ENCODE measurements at regions not wholly inside any gene's neighbourhood (a gene's known extent, or its start where the extent isn't known, plus 50 kb on each side); places are given as distances from the start of the nearest gene placed in this dataset.

DNA sequence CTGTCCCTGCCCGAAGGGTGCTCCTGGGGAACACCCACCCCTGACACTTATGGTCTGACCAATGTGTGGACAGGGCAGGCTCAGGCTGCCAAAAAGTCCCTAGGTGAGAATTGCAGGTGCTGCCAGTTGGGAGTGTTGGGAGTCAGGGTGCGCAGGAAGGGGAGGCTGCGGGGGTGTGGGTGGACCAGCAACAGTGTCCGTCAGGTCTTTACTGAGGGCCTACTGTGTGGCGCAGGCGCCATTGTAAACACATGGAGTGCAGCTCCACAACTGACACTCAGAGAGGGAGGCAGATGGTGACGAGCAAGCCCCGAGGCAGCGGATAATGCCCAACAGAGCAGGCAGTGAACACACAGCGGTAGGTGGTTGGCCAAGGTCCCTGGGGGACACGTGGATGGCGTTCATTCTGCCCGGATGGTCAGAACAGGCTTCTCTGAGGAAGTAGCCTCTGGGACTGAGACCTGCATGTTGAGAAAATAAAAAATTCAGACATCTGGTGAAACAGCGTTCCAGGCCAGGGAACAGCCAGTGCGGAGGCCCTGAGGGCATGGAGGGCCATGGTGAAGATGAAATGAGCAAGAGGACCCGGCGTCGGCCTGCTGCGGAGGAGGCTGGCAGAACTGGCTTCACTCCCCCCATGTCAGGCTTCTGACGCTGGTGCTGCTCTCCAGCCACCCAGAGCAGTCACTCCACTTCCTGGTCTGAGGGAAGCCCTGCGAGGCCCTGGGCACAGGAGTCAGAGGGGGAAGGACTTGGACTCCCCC, 136.2 kb upstream of the ZBTB40 start:
- no peak for DNase-seq (ENCODE audit: low read depth, low spot score)

DNA sequence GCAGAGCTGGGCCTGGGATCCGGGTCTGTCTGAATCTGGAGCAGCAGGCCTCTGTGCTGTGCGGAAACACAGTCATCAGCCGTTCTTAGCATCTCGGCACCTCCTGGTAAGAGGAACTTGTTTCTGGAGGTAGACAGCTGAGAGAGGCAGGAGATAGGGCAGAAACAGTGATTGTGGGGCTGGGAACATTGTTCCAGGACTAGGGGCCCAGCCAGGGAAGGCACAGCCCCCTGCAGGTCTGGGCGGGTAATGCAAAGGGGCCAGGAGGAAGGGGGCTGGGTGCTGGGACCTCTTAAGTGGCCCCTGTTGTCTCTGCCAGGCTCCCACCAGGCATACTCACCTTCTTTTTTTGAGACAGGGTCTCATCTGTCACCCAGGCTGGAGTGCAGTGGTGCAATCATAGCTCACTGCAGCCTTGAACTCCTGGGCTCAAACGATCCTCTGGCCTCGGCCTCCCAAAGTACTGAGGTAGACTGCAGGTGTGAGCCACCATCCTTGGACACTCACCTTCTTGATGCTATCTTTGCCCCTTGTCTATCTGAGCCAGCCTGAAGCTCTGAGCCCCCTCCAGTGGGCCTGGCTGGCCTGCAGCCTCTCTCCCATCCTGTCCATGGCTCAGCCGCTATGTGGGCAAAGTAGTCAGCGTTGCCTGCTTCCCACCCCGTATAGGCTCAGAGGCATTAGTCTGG, 134.3 kb upstream of the ZBTB40 start:
- no peak for DNase-seq (ENCODE audit: low read depth, low spot score)

DNA sequence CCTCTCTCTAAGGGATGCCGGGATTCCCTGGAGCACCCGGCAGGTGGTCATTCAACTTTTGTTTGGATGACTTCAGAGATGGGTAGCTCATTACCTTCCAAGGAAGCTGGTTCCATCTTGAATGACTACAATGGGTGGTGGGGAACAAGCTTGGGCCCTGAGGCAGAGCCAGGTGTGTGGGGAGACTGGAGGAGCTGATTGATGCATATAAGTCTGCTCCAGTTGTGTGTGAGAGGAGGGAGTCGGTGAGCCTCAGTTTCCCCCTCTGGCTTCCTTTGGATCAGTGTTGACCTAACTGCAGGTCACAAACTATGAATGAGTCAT, 133.8 kb upstream of the ZBTB40 start:
- DNase-seq (ENCODE audit: low read depth, low spot score): no peak

DNA sequence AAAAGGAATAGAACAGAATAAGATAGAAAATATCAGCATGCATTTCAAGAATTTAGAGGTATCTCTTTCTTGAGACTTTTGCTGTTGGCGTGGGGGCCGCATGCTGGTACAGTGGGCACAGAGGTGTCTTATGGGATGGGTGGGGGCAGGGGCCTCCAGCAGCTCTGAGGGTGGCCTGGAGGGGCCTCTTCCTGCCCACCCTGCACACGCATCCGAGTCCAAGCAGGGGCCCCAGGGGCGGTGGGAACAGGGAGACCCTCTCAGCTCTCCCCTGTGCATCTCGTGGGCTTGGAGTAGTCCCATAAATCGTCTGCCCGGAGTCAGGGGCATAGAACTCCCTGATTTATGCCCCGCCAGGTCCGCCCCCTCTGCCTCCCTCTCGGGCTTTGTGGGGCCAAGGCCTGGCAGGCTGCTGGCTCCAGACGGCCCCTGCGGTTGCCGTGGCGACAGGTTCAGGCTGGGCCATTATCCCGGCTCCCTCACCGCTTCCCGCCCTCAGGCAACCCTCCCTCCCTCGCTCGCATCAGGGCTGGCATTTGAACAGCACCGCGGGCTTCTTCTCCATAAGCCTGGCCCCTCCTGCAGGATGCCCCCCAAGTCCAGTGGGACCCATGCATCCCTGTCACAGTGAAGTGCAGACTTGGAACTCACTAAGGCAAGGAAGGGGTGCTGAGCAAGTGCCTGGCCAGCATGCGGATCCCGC, 133.2 kb upstream of the ZBTB40 start:
- no peak for DNase-seq (ENCODE audit: low read depth, low spot score)

DNA sequence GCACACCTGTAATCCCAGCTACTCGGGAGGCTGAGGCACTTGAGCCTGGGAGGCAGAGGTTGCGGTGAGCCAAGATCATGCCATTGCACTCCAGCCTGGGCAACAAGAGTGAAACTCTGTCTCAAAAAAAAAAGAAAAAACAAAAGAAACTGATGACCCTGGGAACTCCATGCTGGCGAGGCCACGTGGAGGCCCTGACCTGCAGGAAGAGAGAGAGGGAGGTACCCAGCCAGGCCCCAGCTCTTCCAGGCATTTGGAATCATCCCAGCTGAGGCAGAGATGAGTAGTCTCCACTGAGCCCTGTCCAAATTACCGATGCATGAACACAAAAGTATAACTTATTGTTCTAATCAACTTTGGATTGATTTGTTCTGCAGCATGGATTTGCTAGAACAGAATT, 132.0 kb upstream of the ZBTB40 start:
- no peak for DNase-seq (ENCODE audit: low read depth, low spot score)

DNA sequence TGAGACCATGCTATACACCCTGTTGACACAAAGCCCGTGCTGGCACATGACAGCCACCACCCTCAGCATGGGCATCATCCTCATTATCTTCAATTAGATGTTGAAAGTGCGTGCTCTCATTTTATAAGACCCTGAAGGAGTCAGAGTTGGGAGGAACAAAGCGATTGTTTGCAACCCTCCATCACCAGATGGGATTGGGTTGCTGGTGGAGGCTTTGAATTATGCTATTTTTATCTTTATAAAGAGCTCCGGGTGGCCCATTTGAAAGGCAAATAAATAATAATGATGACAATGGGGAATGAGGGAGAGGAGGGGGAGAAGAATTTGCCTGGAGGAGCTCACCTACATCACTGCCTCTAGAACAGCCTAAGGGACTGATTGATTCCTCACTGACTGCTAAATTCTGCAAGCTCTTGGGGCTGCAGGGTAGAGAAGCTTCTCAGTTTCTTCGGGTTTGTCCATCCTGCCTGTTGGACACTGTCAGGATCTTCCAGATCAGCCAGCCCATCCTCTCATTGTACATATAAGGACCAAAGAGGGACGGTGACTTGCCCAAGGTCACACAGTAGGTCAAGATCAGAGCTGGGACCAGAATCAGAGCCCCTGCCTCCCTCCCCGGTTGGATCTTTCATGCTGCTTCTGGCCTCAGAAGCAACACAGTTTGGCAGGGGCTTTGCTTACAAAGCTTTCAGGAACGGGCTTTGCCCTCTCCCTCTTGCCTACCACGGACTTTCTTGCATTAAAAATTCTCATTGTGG, 130.9 kb upstream of the ZBTB40 start:
- no peak for DNase-seq (ENCODE audit: low read depth, low spot score)

DNA sequence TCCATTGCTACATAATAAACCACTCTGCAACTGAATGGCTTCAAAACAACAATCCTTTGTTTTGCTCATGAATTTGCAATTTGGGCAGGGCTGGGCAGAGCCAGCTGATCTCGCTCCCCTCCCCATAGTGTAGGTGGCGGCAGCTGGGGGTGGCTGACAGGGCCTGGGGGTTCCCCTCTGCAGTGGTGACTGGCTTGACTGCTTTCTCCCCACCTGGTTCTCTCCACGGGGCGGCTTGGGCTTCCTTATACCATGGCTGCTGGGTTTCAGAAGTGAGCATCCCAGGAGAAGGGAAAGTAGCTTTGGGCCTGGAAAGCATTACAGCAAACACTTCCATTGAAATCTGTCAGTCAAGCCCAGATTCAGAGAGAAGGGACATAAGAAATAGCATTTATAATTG, 129.7 kb upstream of the ZBTB40 start:
- DNase-seq (ENCODE audit: low read depth, low spot score): no peak

DNA sequence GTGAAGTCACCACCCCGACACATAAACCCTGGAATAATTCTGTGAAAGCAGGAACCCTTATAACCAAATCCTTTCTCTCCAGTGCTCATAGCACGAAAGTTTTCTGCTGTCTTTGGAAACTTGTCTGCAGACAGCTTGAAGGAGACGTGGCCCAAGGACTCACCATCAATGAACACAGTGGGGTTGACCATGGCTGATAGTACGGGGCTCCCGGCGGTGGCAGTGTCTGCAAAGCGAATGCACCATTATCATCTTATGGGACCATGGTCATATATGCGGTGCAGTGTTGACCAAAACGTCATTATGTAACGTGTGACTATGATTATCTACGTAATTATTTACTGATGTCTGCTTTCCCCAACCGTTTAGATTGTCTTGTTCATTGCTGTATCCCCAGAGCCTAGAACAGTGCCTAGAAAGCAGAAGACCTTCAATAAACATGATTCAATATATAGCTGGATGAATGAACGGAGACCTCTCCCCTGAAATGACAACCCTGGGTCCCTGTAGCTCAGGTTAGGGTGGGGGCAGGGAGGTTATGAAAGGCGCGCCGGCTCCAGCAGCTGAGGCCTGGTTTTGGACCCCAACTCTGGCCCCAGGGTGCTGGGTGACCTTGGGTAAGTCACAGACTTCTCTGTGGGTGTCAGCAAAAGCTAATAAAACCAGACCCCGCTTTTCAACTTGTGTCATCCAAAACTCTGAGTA, 128.4 kb upstream of the ZBTB40 start:
- no peak for DNase-seq (ENCODE audit: low read depth, low spot score)

DNA sequence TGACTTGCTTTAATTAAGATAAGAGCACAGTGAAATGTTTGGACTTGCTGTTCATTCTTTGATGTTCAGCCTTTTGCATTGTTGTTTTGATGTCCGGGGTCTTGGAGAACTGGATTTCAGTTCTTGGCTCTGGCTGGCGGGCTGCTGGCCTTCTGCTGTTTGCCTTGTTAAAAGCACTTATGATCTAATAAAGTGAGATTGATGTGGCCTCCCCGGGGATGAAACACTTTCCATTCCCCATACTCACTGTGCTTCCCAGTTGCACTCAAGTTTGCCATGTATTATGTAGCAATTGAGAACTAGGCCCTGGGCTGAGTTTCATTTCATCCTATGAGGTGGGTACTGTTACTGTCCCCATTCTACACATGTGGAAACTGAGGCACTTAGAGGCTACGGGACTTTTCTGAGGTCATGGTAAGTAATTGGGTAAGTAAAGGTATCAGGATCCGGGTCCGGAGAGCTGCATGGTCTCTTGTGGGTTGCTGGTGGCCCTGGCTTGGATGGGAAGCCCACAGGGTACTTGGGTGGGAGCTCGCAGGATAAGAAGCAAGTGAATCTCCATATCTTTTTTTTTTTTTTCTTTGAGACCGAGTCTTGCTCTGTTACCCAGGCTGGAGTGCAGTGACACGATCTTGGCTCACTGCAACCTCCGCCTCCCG, 127.7 kb upstream of the ZBTB40 start:
- DNase-seq (ENCODE audit: low read depth, low spot score): no peak

DNA sequence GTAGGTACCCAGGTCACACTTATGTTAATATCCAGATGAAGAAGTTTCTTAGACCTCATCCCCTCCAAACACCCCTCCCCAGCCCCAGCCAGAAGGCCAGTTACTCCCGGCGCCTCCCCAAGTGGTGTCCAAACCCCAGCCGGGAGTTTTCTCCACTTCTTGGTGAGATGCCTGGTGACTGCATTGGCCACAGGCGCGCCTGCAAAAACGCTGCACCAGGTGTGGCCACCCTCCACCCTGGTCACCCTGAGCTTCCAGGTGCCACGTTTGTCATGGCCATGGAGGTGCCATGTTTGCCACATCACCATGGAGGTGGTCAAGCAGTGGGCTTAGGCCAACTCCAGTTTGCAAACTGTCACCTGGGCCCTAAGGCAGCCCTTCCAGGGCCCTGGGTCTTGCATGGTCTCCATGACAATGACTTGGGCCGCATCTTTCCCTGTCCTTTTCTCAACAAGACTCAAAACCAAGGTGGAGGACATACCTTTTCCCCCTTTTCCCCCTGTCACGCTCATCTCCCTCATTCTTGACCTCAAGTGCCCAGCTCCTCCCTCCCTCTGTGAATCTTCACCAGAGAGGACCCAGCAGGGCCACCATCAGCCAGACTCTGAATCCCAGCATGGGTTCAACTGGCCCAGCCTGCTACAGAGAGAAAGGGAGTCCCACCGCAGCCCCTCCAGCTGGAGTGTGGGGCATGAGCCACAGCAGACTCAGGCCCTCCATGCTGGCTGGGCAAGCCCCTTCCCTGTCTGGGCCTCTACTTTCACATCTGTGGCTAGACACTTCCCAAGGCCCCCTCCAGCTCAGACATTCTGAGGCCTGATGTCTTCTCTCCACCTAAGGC, 125.9 kb upstream of the ZBTB40 start:
- no peak for DNase-seq (ENCODE audit: low read depth, low spot score)

DNA sequence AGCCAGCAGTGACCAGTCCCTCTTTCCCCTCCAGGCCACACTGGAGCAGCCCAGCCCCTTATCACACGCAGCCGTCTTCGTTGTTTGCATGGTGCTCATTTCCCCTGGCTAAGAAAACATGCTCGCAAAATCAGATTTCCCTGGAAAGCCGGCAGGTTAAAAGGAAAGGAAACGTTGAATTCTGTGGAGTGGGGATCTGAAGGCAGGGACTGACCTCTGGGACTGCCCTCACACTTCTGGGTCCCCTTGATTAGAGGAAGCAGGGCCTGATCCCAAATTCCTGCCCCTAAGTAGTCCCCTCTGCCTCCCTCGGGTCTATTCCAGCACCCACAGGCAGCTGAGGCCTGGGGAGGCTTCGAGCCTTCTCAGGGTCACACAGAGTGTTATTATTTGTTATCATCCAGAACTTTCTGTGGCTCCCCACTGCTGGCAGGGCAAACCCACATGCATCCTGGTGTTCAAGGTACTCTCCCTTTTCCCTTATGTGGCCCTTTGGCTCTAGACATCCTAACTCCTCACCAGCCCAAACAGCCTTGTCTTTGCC, 125.2 kb upstream of the ZBTB40 start:
- no peak for DNase-seq (ENCODE audit: low read depth, low spot score)

DNA sequence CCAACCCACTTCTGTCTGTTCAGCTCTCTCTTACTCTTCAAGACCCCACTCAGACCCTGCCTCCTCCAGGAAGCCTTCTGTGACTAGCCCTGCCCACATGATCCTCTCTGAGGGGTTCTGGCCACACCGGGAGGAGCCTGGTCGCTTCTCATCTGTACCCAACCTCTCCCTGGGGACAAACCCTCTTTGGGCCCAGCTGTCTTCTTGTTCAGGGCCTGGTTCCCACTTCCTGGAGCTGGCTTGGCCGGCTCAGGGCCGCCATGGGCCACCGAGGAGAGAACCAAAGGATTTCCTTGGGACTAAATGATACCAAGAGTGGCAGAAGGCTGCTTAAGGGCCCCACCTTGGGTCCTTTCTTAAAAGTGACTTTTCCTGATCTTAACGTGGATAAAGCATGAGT, 124.7 kb upstream of the ZBTB40 start:
- DNase-seq (ENCODE audit: low read depth, low spot score): no peak

DNA sequence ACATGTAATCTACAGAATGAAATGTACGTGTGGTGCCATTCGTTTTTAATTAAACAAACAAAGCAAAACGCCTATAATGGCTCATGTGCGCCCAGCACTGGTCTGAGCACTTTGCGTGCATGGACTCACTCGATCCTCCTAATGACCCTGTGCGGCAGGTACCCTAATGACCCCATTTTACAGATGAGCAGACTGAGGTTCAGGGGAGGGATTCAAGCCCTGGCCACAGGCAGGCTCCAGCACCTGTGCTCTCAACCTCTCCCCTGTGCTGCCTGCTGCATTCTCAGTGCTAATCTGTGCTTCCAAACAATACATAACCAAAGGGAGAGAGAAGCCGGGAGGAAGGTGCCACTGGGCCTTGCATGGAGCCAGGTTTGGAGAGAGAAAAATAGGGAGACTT, 124.2 kb upstream of the ZBTB40 start:
- DNase-seq (ENCODE audit: low read depth, low spot score): no peak

DNA sequence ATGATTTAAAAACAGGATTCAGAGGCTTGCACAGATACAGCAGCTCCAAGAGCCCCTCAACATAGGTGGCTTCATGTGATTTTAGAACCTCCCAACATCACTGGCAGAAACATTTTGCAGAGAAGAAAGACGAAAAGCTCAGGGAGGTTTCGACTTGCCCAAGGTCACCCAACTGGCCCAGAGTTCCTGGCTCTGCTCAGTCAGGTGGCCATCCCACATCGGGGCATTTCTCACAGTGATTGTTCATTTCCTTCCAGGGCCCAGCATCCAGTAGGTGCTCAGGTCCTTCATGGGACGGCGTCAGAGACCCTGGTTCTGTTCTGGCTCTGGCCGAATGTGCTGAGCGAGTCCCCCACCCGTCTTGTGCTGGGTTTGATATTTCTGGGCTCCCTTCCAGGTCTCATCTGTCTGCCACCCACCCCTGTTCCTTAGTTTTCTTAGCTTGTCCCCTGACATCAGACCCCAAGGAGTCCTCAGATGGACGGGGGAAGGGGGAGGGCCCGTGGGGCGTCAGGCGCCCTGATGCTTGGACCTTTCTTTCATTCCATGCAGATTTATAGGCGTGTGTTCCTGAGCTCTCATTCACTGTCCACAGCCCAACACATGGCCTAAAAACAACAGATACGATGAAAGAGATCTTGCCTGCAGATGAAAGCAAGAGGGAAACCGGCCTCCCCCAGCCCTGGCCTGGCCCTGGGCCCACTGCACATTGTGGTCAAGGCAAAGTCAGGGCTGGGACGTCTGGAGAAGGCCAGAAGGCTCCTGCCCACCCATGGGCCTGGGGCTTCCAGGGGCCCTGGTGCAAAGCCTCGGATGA, 123.1 kb upstream of the ZBTB40 start:
- no peak for DNase-seq (ENCODE audit: low read depth, low spot score)

DNA sequence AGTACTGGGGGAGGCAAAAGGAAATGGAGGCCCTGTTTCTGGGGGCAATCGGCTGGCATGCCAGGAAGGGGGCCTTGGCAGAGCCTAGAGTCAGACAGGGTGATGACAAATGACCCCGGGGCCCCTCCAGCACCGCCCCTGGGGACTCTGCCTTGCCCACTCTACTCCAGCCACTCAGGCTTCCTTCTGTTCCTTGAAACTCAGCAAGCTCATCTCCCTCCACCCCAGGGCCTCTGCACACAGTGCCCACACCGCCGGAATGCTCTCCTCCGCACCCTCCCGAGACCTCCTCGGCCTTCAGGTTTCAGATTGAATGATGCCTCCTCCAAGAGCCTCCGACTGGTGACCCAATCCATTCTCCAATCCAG, 122.5 kb upstream of the ZBTB40 start:
- no peak for DNase-seq (ENCODE audit: low read depth, low spot score)

DNA sequence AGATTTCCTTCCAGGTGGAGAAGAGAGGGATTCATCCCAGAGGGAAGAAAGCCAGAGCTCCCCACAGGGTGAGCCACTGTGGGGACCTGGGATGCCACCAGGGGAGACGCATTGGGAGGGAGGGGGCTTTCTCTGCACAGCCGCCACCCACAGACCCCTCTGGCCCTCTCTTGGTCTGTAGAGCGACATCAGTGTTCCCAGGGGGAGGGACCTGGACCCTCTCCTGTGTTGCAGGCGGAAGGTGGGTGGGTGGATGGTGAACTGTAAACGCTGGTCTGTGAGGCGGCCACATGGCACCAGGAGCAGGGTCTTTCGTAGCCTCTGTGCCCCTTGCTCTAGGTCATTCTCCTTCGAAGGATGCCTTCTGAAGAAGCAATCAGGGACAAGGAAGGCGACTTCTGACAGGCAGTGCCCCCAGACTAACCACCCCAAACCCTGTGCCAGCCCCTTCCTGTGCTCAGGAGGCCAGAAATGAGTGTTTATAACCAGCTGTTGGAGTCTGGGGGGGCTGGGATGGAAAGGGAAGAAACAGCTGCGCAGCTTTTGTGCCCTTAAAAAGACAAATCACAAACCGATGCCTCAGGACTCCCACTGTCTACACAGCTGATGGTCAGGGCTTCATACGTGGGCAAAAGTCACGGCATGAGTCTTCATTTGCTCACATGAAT, 121.4 kb upstream of the ZBTB40 start:
- no peak for DNase-seq (ENCODE audit: low read depth, low spot score)

DNA sequence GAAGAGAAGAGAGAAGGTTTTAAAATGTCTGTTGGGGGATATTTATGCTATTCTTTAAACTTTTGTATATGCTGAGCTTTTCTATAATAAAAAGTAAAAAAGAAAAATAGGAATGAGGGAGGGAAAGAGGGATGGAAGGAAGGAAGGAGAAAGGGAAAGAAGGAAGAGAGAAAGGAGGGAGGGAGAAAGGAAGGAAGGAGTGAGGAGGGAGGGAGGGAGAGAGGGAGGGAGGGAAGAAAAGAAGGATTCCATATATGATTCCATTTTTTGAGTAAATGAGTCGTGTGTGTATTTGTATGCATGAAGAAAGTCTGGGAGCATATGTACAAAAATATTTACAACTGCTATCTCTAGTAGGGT, 120.9 kb upstream of the ZBTB40 start:
- DNase-seq (ENCODE audit: low read depth, low spot score): no peak

DNA sequence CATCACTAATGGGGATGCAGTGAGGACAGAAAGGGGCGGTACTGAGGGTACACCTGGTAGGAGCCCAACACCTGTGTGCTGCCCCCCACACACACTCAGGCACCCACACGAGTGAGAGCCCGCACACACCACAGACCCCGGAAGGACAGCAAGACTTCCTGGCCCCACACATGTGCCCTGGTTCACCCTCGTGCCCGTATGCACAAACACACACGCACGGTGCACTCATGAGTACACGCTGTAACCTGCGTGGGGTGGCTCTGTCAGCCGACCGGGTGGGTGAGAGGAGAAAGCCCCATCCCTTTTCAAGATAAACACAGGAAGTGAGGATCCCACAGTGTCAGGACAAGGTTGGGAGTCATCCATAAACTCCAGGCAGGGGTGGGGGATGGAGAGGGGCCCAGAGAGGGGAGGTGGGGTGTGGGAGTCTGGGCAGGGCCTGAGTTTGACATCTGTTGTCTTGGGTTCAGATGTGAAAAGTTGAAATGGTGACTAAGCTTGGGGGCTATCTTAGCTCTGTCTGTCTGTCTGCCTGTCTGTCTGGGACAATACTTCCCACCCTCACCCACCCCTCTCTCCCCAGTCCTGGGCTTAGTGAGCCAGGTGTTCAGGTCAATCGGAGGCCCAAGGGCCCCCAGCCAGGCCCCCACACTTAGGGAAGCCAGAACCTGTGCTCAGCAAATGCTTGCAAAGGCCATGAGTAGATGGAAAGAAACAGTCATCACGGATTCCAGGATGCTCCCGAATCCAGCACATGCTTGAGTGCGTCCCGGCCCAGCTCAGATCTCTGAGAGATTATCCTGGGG, 119.8 kb upstream of the ZBTB40 start:
- DNase-seq (ENCODE audit: low read depth, low spot score): no peak

Measured in smooth muscle cell of the brain vasculature (primary cell).